Endodermal cell (in vitro differentiated cells): ENCODE measurements at regions not wholly inside any gene's neighbourhood (a gene's known extent, or its start where the extent isn't known, plus 50 kb on each side); places are given as distances from the start of the nearest gene placed in this dataset.

Experiments
- DNase-seq: peaks from one replicate; pipeline ENCODE4 v3.0.0-alpha.2; 2017
- H3K27ac ChIP-seq: 2 replicates; pipeline ENCODE4 v1.5.1; 2013; ENCODE audit warnings: mild to moderate bottlenecking, low read depth, low read length, moderate library complexity
- H3K27me3 ChIP-seq: 2 replicates; pipeline ENCODE4 v1.6.1; 2013; ENCODE audit warnings: mild to moderate bottlenecking, low read length, moderate library complexity; ENCODE audit not compliant: insufficient read depth, control insufficient read depth, poor library complexity, severe bottlenecking
- H3K36me3 ChIP-seq: 2 replicates; pipeline ENCODE4 v1.7.0; 2013; ENCODE audit warnings: mild to moderate bottlenecking, low read length, moderate library complexity; ENCODE audit not compliant: control insufficient read depth, insufficient read depth
- H3K4me1 ChIP-seq: one replicate; pipeline ENCODE4 v1.7.0; 2013; ENCODE audit warnings: low read length; ENCODE audit not compliant: control insufficient read depth, insufficient read depth
- H3K4me3 ChIP-seq: 2 replicates; pipeline ENCODE4 v1.5.1; 2013; ENCODE audit warnings: mild to moderate bottlenecking, low read length, moderate library complexity
- H3K9ac ChIP-seq: 2 replicates; pipeline ENCODE4 v1.6.1; 2013; ENCODE audit warnings: mild to moderate bottlenecking, low read length, moderate library complexity; ENCODE audit not compliant: poor library complexity, severe bottlenecking; ENCODE audit errors: extremely low read depth
- H3K9me3 ChIP-seq: 2 replicates; pipeline ENCODE4 v1.6.1; 2013; ENCODE audit warnings: mild to moderate bottlenecking, low read length, moderate library complexity; ENCODE audit not compliant: control insufficient read depth
- H3K27ac Mint-ChIP-seq: 2 replicates; pipeline ENCODE4 v1.8.0; 2020; ENCODE audit warnings: mixed read lengths
- H3K27me3 Mint-ChIP-seq: 2 replicates; pipeline ENCODE4 v1.8.0; 2021; ENCODE audit warnings: mild to moderate bottlenecking, mixed read lengths; ENCODE audit not compliant: insufficient read depth
- H3K36me3 Mint-ChIP-seq: 2 replicates; pipeline ENCODE4 v1.8.0; 2020; ENCODE audit warnings: low read depth, mixed read lengths
- H3K4me1 Mint-ChIP-seq: 2 replicates; pipeline ENCODE4 v1.8.0; 2020; ENCODE audit warnings: mixed read lengths
- H3K4me3 Mint-ChIP-seq: 2 replicates; pipeline ENCODE4 v1.8.0; 2020; ENCODE audit warnings: mild to moderate bottlenecking, moderate library complexity, mixed read lengths
- H3K9me3 Mint-ChIP-seq: 2 replicates; pipeline ENCODE4 v1.8.0; 2020; ENCODE audit warnings: mild to moderate bottlenecking, mixed read lengths
- CTCF ChIP-seq: fragments of 200-600 bp; sonication (generic); conservative IDR thresholded peaks from 2 replicates; pipeline ENCODE4 v1.5.0; 2021; ENCODE audit warnings: antibody characterized with exemption, mild to moderate bottlenecking
- WGBS, 2 experiments: methylation state at CpG; one replicate each; pipeline versions ENCODE4 v1.1.5 to v1.1.7; 2013; ENCODE audit warnings: missing lambda C conversion rate in 2 of 2, mixed read lengths in 1 of 2; ENCODE audit not compliant: insufficient coverage in 1 of 2, insufficient read length in 1 of 2; 5-methylcytosine and 5-hydroxymethylcytosine counted together

- no peak overlapping the region for H3K4me3 ChIP-seq
- no peak overlapping the region for H3K9ac ChIP-seq
- H3K4me1 ChIP-seq = no peaks in the 10 kb centered on the region
- WGBS, 2 experiments = 94 to 100% methylated on average over 1 to 2 of the region's 2 CpGs
- no peaks in the 10 kb centered on the region for H3K9me3 Mint-ChIP-seq
- H3K4me3 Mint-ChIP-seq = no peak overlapping the region
- no peaks in the 10 kb centered on the region for H3K9me3 ChIP-seq
- no peak for TF ChIP-seq CTCF
- H3K36me3 Mint-ChIP-seq = no peaks in the 10 kb centered on the region
- no peak for DNase-seq
- H3K27me3 ChIP-seq = no peaks in the 10 kb centered on the region
- no peak overlapping the region for H3K27ac Mint-ChIP-seq
- H3K4me1 Mint-ChIP-seq = no peaks in the 10 kb centered on the region
- H3K27ac ChIP-seq = no peak overlapping the region
- no peaks in the 10 kb centered on the region for H3K36me3 ChIP-seq
- H3K27me3 Mint-ChIP-seq = no peaks in the 10 kb centered on the region
Observed at GRCh38 chr10:131469551-131469950, 158.0 kb upstream of the TCERG1L start.

- DNase-seq = no peak
- no peaks in the 10 kb centered on the region for H3K36me3 ChIP-seq
- no peak overlapping the region for H3K4me3 ChIP-seq
- Mint-ChIP-seq H3K9me3 (no peaks in the 10 kb centered on the region), H3K27ac (no peak overlapping the region), H3K4me1 (no peaks in the 10 kb centered on the region), H3K36me3 (no peaks in the 10 kb centered on the region), H3K27me3 (no peaks in the 10 kb centered on the region), H3K4me3 (no peak overlapping the region)
- H3K4me1 ChIP-seq = no peaks in the 10 kb centered on the region
- H3K9me3 ChIP-seq = no peaks in the 10 kb centered on the region
- H3K27me3 ChIP-seq = no peaks in the 10 kb centered on the region
- no peak overlapping the region for H3K9ac ChIP-seq
- H3K27ac ChIP-seq = no peak overlapping the region
- 89 to 96% methylated on average over 9 to 10 of the region's 10 CpGs for WGBS, 2 experiments
- no peak for TF ChIP-seq CTCF
Observed at GRCh38 chr10:131473645-131474044, 162.1 kb upstream of the TCERG1L start.

- TF ChIP-seq CTCF = no peak
- Mint-ChIP-seq H3K4me1 (no peaks in the 10 kb centered on the region), H3K36me3 (no peaks in the 10 kb centered on the region), H3K9me3 (no peaks in the 10 kb centered on the region), H3K4me3 (no peak overlapping the region), H3K27ac (no peak overlapping the region), H3K27me3 (no peaks in the 10 kb centered on the region)
- H3K9ac ChIP-seq = no peak overlapping the region
- H3K4me1 ChIP-seq = no peaks in the 10 kb centered on the region
- no peak overlapping the region for H3K4me3 ChIP-seq
- WGBS, 2 experiments = 81 to 85% methylated on average over 4 to 6 of the region's 6 CpGs
- H3K27ac ChIP-seq = no peak overlapping the region
- no peaks in the 10 kb centered on the region for H3K9me3 ChIP-seq
- H3K27me3 ChIP-seq = no peaks in the 10 kb centered on the region
- no peaks in the 10 kb centered on the region for H3K36me3 ChIP-seq
- no peak for DNase-seq
Observed at GRCh38 chr10:131474416-131474815, 162.9 kb upstream of the TCERG1L start.
